ENCODE measurements at regions not wholly inside any gene's neighbourhood (a gene's known extent, or its start where the extent isn't known, plus 50 kb on each side); places are given as distances from the start of the nearest gene placed in this dataset.

- no peaks in the 10 kb centered on the region for H3K9me3 Mint-ChIP-seq
- Histone ChIP-seq H2AK5ac (ENCODE audit: insufficient read length, low read length) (no peak overlapping the region), H3K9ac (ENCODE audit: extremely low read depth, insufficient read length, low read length) (no peak overlapping the region), H3K79me1 (ENCODE audit: insufficient read depth, low read depth, low read length, poor library complexity, severe bottlenecking) (no peaks in the 10 kb centered on the region), H2AFZ (ENCODE audit: low read length) (no peak overlapping the region), H3K56ac (ENCODE audit: insufficient read length, low read depth, low read length) (no peak overlapping the region), H4K20me1 (ENCODE audit: control insufficient read depth, insufficient read depth, insufficient read length) (no peaks in the 10 kb centered on the region), H3T11ph (ENCODE audit: low read length) (no peak overlapping the region), H3K27me3 (ENCODE audit: insufficient read depth, low read length) (no peaks in the 10 kb centered on the region), H3K4ac (ENCODE audit: low read depth, low read length) (no peak overlapping the region), H3K18ac (ENCODE audit: insufficient read length, low read depth, low read length) (no peak overlapping the region), H3K4me2 (ENCODE audit: insufficient read depth, insufficient read length, low read length) (no peak overlapping the region), H4K91ac (ENCODE audit: insufficient read length, low read depth, low read length) (no peak overlapping the region), H3K9me3 (ENCODE audit: control insufficient read depth, low read depth, low read length) (no peaks in the 10 kb centered on the region), H4K5ac (ENCODE audit: insufficient read length, low read depth, low read length) (no peak overlapping the region), H3K23ac (ENCODE audit: insufficient read length, low read depth, low read length) (no peak overlapping the region), H2BK12ac (ENCODE audit: insufficient read length, low read depth, low read length) (no peak overlapping the region), H3K79me2 (ENCODE audit: insufficient read depth, low read length) (no peaks in the 10 kb centered on the region), H2BK20ac (ENCODE audit: low read depth, low read length, poor library complexity, severe bottlenecking) (no peak overlapping the region), H3K4me1 (ENCODE audit: insufficient read depth, low read length) (no peaks in the 10 kb centered on the region), H2BK5ac (ENCODE audit: insufficient read length, low read length) (no peak overlapping the region), H2BK15ac (ENCODE audit: low read depth, low read length) (no peak overlapping the region), H4K8ac (replicated peaks; ENCODE audit: insufficient read length, low read depth, low read length) (no peak overlapping the region), H3K23me2 (ENCODE audit: insufficient read length, low read depth, low read length, poor library complexity, severe bottlenecking) (no peaks in the 10 kb centered on the region), H3K14ac (ENCODE audit: insufficient read depth, low read length) (no peak overlapping the region), H2BK120ac (ENCODE audit: low read depth, low read length, poor library complexity, severe bottlenecking) (no peak overlapping the region), H3K27ac (ENCODE audit: insufficient read length, low read depth, low read length) (no peak overlapping the region)
- no peaks in the 10 kb centered on the region; a peak in 1 of 7 replicates for H3K36me3 Mint-ChIP-seq (ENCODE audit: insufficient read depth in 1 of 3, low read depth in 3 of 3)
- no peak overlapping the region for H3K4me3 Mint-ChIP-seq
- H3K4me1 Mint-ChIP-seq, result no peaks in the 10 kb centered on the region
- TF ChIP-seq CTCF (conservative IDR thresholded peaks at IDR 0.05), result no peak
- DNase-seq, result no peak
- H3K27ac Mint-ChIP-seq, result no peak overlapping the region
- H3K27me3 Mint-ChIP-seq (ENCODE audit: low read depth), result no peaks in the 10 kb centered on the region; the same call in 1 of the 2 replicates
These were observed 167.4 kb upstream of the ETAA1 start for GRCh38 chr2:67229706-67230105.

All from H9 (cell line).